Left lung (tissue), 4 donors: ENCODE measurements at regions not wholly inside any gene's neighbourhood (a gene's known extent, or its start where the extent isn't known, plus 50 kb on each side); places are given as distances from the start of the nearest gene placed in this dataset.

Source experiments
- ATAC-seq: fragments of 200-7000 bp; cut with Tn5 transposase; one replicate; pipeline ENCODE4 v1.9.1; 2020; ENCODE audit warnings: moderate library complexity
- DNase-seq, 4 donors: peaks; one replicate each; pipeline ENCODE4 v3.0.0-alpha.2; 2013 to 2020
- H3K27ac ChIP-seq, 2 donors: fragments of 200-600 bp; sonication (generic) in 1 of 2; one replicate each; pipeline versions ENCODE4 v1.5.0 to v1.8.0; 2020 to 2021
- H3K27me3 ChIP-seq, 2 donors: fragments of 200-600 bp; sonication (generic) in 1 of 2; one replicate each; pipeline versions ENCODE4 v1.5.0 to v1.8.0; 2020 to 2021
- H3K36me3 ChIP-seq, 2 donors: fragments of 200-600 bp; sonication (generic) in 1 of 2; one replicate each; pipeline versions ENCODE4 v1.5.0 to v1.8.0; 2020 to 2021
- H3K4me1 ChIP-seq, 2 donors: fragments of 200-600 bp; one replicate each; pipeline ENCODE4 v1.8.0; 2021
- H3K4me3 ChIP-seq, 2 donors: fragments of 200-600 bp; sonication (generic) in 1 of 2; one replicate each; pipeline versions ENCODE4 v1.5.0 to v1.8.0; 2020 to 2021; ENCODE audit warnings: mild to moderate bottlenecking in 1 of 2
- H3K9me3 ChIP-seq, 2 donors: fragments of 200-600 bp; sonication (generic) in 1 of 2; one replicate each; pipeline versions ENCODE4 v1.5.0 to v1.8.0; 2020 to 2021
- CTCF ChIP-seq, 2 donors: fragments of 200-600 bp; sonication (generic) in 1 of 2; IDR thresholded peaks; one replicate each; pipeline versions ENCODE4 v1.5.0 to v1.8.0; 2021; ENCODE audit warnings: antibody characterized with exemption in 2 of 2
- intact Hi-C, 2 donors: fragments of 100-400 bp; cut with DNase I; formaldehyde crosslinking; loops; one replicate each; pipeline versions ENCODE4 v1.11.2 to v1.14.2; 2022
- donor health status: DM: no; HTN: yes; CAD: no.
- donor health status: DM: no; HTN: no; CAD: no.

GRCh38 chr10:131450216-131450765 lies 138.8 kb upstream of the TCERG1L start:
- Histone ChIP-seq H3K27ac (no peak overlapping the region), H3K9me3 (no peaks in the 10 kb centered on the region), H3K27me3 (peaks cover 12 to 41% of the 10 kb centered on the region in 2 donors), H3K36me3 (no peaks in the 10 kb centered on the region), H3K4me3 (no peak overlapping the region), H3K4me1 (no peaks in the 10 kb centered on the region)
- intact Hi-C loops = no loop called here
- no peak for TF ChIP-seq CTCF (IDR thresholded peaks at IDR 0.05)
- ATAC-seq (no peak), DNase-seq (no peak)

- TF ChIP-seq CTCF (IDR thresholded peaks at IDR 0.05) = no peak
- H3K27ac ChIP-seq = no peak overlapping the region
- H3K4me1 ChIP-seq = no peaks in the 10 kb centered on the region
- ATAC-seq (no peak), DNase-seq (peak in 1 of 4 donors; percentile 39)
- H3K36me3 ChIP-seq = no peaks in the 10 kb centered on the region
- H3K27me3 ChIP-seq = peaks cover 15 to 53% of the 10 kb centered on the region in 2 donors
- intact Hi-C loops = no loop called here
- no peaks in the 10 kb centered on the region for H3K9me3 ChIP-seq
- no peak overlapping the region for H3K4me3 ChIP-seq
These were observed 140.0 kb upstream of the TCERG1L start for GRCh38 chr10:131451407-131452015.

GRCh38 chr10:131452926-131453720 lies 141.6 kb upstream of the TCERG1L start:
- Histone ChIP-seq H3K4me3 (no peak overlapping the region), H3K27me3 (peaks cover 15 to 65% of the 10 kb centered on the region in 2 donors), H3K9me3 (no peaks in the 10 kb centered on the region), H3K4me1 (no peaks in the 10 kb centered on the region), H3K27ac (no peak overlapping the region), H3K36me3 (no peaks in the 10 kb centered on the region)
- peak in 3 of 4 donors; percentile 64 to 88 (median 74) for DNase-seq
- TF ChIP-seq CTCF (IDR thresholded peaks at IDR 0.05) = no peak
- intact Hi-C loops = no loop called here
- peak; percentile 41 for ATAC-seq

GRCh38 chr10:131453721-131454634 lies 142.5 kb upstream of the TCERG1L start:
- Histone ChIP-seq H3K9me3 (no peaks in the 10 kb centered on the region), H3K27me3 (peaks cover 15 to 67% of the 10 kb centered on the region in 2 donors), H3K4me3 (no peak overlapping the region), H3K27ac (no peak overlapping the region), H3K4me1 (no peaks in the 10 kb centered on the region), H3K36me3 (no peaks in the 10 kb centered on the region)
- TF ChIP-seq CTCF (IDR thresholded peaks at IDR 0.05) = peak; percentile 84 to 85
- ATAC-seq (peak; percentile 92), DNase-seq (peak; percentile 48 to 83 (median 66))
- intact Hi-C loops = no loop called here
